HG03103 (cell line): ENCODE measurements at regions not wholly inside any gene's neighbourhood (a gene's known extent, or its start where the extent isn't known, plus 50 kb on each side); places are given as distances from the start of the nearest gene placed in this dataset.

Experiments used
- ATAC-seq: cut with Tn5 transposase; IDR thresholded peaks from one replicate; pipeline ENCODE4 v1.9.1; 2021; ENCODE audit warnings: low read depth; ENCODE audit not compliant: unreplicated experiment

GRCh38 chrX:10021461-10022272 lies 54.5 kb downstream of the CLDN34 start:
- ATAC-seq: no peak

GRCh38 chrX:10022273-10022541 lies 55.0 kb downstream of the CLDN34 start:
- no peak for ATAC-seq

GRCh38 chrX:10022580-10023245 lies 55.6 kb downstream of the CLDN34 start:
- no peak for ATAC-seq

GRCh38 chrX:10023821-10024220 lies 56.7 kb downstream of the CLDN34 start:
- no peak for ATAC-seq

GRCh38 chrX:10025742-10026493 lies 58.8 kb downstream of the CLDN34 start:
- no peak for ATAC-seq

GRCh38 chrX:10028283-10029104 lies 61.3 kb downstream of the CLDN34 start:
- ATAC-seq: no peak

- ATAC-seq: no peak
These were observed 63.4 kb downstream of the CLDN34 start for GRCh38 chrX:10030570-10030969.

- ATAC-seq: no peak
These were observed 64.6 kb downstream of the CLDN34 start for GRCh38 chrX:10031746-10032145.

- no peak for ATAC-seq
These were observed 65.0 kb downstream of the CLDN34 start for GRCh38 chrX:10032147-10032546.

- no peak for ATAC-seq
These were observed 66.3 kb downstream of the CLDN34 start for GRCh38 chrX:10033375-10034007.

GRCh38 chrX:10034740-10035260 lies 67.6 kb downstream of the CLDN34 start:
- ATAC-seq: no peak

GRCh38 chrX:10038585-10038984 lies 71.4 kb downstream of the CLDN34 start:
- ATAC-seq: no peak

- no peak for ATAC-seq
These were observed 72.9 kb downstream of the CLDN34 start for GRCh38 chrX:10039821-10040793.

GRCh38 chrX:10040961-10041360 lies 73.8 kb downstream of the CLDN34 start:
- ATAC-seq: no peak

- no peak for ATAC-seq
These were observed 74.2 kb downstream of the CLDN34 start for GRCh38 chrX:10041383-10041782.

- no peak for ATAC-seq
These were observed 74.9 kb downstream of the CLDN34 start for GRCh38 chrX:10042055-10042454.

GRCh38 chrX:10043386-10043785 lies 76.2 kb downstream of the CLDN34 start:
- ATAC-seq: no peak

GRCh38 chrX:10044021-10044420 lies 76.9 kb downstream of the CLDN34 start:
- ATAC-seq: no peak
